Activated CD4-positive, alpha-beta T cell treated with anti-CD3 and anti-CD28 coated beads, Interleukin-2, amount 50 U/mL, for 4 hours (primary cell): ENCODE measurements at regions not wholly inside any gene's neighbourhood (a gene's known extent, or its start where the extent isn't known, plus 50 kb on each side); places are given as distances from the start of the nearest gene placed in this dataset.

Experiments
- DNase-seq, 2 experiments: peaks; one replicate each; pipeline ENCODE4 v3.0.0-alpha.2; 2020

- no peak for DNase-seq
Observed at GRCh38 chr2:128710729-128711128, 392.1 kb upstream of the HS6ST1 start.

GRCh38 chr2:128714285-128714684 lies 395.6 kb upstream of the HS6ST1 start:
- no peak for DNase-seq

- no peak for DNase-seq
Observed at GRCh38 chr2:128714851-128715312, 396.2 kb upstream of the HS6ST1 start.

DNA sequence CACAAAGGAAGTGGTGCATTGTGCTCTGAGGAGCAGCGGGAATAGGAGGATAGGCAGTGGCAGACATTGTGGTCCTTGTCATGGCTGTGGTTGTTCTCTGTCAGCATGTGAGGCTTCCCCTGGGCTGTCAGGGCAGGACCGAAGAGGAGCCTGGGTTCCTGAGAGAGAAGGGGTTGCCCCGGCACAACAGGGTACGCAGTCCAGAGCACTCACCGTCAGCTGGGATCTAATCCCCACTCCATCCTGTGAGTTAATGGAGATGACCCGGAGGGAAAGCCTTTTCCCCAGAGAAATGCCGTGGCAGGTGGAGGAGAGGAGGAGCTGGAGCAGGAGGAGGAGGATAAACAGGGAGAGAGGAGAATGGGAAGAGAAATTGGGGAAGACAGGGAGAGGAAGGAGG lies 396.7 kb upstream of the HS6ST1 start:
- DNase-seq = no peak

- no peak for DNase-seq
Observed at GRCh38 chr2:128716299-128716721, 397.6 kb upstream of the HS6ST1 start.

- no peak for DNase-seq
Observed at GRCh38 chr2:128717758-128718710, 399.4 kb upstream of the HS6ST1 start.

GRCh38 chr2:128720080-128721022 lies 401.7 kb upstream of the HS6ST1 start:
- no peak for DNase-seq

DNA sequence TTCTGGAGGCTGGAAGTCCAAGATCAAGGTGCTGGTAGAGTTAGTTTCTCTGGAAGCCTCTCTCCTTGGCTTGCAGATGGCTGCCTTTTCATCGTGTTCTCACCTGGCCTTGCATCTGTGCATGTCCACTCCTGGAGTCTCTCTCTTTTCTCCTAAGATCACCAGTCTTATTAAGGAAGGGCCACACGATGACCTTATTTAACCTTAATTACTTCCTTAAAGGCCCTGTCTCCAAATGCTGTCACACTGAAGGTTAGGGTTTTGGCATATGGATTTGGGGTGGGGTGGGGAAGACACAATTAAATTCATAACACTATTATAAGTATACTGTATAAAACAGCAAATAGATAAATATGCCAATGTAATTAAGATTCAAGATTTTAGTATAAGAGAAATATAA lies 402.4 kb upstream of the HS6ST1 start:
- no peak for DNase-seq

DNA sequence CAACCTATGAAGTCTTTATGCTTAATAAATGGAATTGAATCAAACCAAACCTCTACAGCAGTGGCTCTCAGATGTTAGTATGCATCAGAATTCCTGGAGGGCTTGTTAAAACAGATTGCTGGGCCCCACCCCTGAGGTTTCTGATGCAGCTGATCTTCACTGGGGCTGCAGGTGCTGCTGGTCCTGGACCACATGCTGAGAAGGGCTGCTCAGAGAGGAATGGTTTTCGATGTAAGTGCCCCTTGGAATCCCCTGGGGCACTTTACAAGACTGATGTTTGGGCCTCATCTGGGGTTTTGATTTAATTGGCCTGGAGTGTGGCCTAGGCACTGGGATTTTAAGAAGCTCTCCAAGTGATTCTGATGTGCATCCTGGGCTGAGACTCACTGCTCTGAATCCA lies 403.8 kb upstream of the HS6ST1 start:
- DNase-seq = no peak

- DNase-seq = no peak
Observed at GRCh38 chr2:128724547-128724946, 405.9 kb upstream of the HS6ST1 start.

DNA sequence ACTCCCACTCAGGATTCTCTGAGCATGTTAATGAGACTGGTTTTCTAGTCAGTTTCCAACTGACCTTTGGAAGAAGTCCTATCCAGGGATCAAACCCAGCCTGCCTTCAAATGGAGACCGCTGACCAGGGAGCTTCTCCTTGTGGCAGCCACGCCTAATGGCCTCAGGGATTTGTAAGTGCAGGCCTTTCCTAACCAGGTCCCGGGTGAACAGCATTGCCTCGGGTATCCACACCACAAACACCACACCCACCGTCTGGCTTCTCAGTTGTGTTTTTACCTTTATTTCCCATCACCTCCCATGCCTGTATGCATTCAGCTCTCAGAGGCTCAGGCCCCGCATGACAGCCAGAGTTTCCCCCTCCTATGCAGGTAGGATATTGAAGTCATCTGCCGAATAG lies 406.3 kb upstream of the HS6ST1 start:
- no peak for DNase-seq

- DNase-seq = no peak
Observed at GRCh38 chr2:128726236-128726635, 407.6 kb upstream of the HS6ST1 start.

GRCh38 chr2:128726911-128727310 lies 408.2 kb upstream of the HS6ST1 start:
- no peak for DNase-seq

- DNase-seq = no peak
Observed at GRCh38 chr2:128727404-128727803, 408.7 kb upstream of the HS6ST1 start.

GRCh38 chr2:128727914-128728313 lies 409.2 kb upstream of the HS6ST1 start:
- DNase-seq = no peak

DNA sequence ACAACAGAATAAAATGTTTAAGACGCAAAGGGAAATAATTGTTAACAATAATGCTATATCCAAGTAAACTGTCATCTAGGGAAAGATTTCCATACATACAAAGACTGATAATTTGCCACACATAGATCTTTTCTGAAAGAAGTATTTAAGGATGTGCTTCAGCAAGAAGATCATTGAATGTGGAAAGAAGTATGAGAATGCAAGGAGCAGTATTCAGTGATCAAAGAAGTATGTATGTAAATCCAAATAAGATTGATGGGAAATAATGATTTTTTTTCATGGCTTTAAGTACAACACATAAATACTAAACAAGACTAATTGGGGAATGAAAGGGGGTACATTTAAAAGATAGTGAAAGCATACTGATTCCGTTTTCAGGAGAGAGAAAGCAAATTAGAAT lies 410.4 kb upstream of the HS6ST1 start:
- no peak for DNase-seq

DNA sequence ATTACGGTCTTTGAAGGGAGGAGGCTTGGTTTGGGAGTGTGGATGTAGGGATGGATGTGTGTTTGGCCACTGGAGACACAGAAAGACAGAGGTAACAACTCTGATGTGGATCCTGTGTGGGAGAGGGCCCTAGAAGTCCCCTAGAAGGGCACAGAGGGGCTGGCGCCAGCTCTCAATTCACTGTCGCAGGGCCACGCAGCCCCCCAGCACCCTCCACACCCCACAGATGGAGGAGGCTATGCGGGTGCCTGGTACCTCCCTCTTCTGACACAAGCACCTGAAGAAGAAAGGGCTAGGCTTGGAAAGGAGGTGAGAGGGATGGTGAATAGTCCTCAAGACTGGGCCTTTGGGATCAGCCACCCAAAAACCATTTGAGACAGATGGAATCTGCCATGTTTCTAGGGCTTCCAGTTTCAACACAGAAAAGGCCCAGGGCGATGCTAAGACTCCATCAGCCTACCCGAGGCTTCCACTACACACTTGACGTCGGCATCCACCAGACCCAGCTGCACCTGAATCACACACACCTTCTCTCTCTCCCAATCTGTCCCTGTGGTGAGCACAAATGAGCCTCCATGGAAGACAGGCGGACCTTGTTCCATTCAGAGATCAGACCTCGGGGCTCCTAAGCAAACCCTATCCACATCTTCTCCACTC lies 413.5 kb upstream of the HS6ST1 start:
- DNase-seq = no peak

- DNase-seq = no peak
Observed at GRCh38 chr2:128732976-128733431, 414.3 kb upstream of the HS6ST1 start.

- no peak for DNase-seq
Observed at GRCh38 chr2:128733450-128733849, 414.8 kb upstream of the HS6ST1 start.

DNA sequence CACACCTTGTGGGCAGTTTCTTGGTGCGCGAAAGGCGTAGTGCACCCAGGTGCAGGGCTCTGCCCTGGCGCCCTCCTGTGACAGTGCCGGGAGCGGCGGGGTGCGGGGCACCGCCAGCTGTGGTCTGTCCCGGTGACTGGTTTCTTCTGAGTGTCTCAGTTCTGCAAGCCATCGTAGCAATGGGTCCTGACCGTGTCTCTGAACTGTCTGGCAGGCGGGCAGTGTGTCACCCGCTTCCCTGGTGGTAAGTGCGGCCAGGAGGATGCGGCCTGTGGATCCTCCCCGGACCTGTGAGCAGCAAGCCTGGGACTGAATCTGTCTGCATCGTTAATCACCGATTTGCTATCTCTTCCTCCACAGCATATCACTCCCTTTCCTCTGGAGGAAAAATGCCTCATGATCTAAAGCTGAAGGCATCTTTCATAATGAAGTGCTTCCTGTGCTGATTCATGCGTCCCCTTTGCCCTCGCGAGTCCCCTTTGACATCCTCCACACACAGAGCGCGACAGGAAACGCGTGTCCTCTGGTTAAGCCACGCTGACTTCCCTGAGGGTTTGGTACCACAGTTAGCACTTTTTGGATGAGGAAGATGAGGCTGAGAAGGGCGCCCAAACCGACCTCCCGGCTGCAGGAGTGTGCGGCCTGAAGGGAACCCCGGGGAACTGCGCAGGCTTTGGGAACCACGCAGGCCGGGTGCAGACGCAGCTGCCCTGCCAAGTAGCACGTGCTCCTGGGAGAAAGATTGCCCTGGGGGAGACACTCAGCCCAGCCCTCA lies 416.0 kb upstream of the HS6ST1 start:
- no peak for DNase-seq

- no peak for DNase-seq
Observed at GRCh38 chr2:128735296-128735960, 416.8 kb upstream of the HS6ST1 start.
